ENCODE measurements at regions not wholly inside any gene's neighbourhood (a gene's known extent, or its start where the extent isn't known, plus 50 kb on each side); places are given as distances from the start of the nearest gene placed in this dataset.

DNA sequence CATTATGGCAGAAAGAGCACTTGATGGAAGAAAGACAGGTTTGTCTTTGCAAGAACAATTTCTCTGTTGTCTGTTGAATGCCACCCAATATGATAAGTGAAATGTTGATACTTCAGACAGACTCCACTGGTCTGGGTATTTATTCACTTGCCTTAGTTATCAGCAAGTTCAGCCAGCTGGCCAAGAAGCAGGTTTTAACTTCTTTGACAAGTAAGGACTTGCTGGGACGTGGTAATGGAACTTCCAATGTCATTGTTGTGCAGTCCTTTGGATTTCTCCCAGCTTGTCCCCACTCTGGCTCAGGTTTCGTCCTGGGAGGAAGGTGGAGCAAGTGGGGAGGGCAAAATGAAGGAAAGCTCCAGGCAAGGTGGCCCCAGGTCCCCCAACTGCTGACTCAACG lies 497.4 kb downstream of the RPS24 start:
- no peaks in the 10 kb centered on the region; the same call in 1 of the 2 replicates for H3K27me3 ChIP-seq (ENCODE audit: control insufficient read depth, insufficient read depth, low read length)
- H3K36me3 ChIP-seq (replicated peaks; ENCODE audit: control insufficient read depth, insufficient read depth, low read length), result no peaks in the 10 kb centered on the region
- DNase-seq, result no peak
- H3K4me3 ChIP-seq (ENCODE audit: insufficient read depth, low read depth, low read length), result no peak overlapping the region

DNA sequence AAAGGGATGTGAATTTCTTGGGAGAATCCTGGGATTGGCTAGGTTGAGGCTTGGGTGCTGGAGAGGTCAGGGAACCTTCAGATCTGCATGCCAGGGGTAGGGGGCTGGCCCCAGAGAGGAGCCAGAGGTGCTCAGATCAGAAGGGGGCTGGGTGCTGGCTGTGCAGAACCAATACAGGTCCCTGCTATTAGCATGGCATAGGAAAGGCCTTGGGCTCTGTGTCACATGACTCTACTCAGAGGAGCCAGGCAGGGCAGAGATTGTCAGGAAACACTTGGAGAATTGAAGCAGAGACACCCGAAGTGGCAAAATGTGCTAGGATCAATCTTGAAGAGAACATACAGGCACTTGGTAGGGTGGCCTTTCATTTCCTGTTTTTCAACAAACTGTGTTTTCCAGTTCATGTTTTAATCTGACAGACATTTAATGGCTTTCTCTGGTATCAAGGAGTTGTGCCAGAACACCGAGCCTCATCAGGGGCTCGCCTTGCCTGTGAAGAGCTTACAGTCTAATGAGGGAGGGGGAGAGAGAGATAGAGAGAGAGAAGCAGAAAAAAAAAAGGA lies 498.9 kb downstream of the RPS24 start:
- Histone ChIP-seq H3K4me3 (ENCODE audit: insufficient read depth, low read depth, low read length) (no peak overlapping the region), H3K36me3 (replicated peaks; ENCODE audit: control insufficient read depth, insufficient read depth, low read length) (no peaks in the 10 kb centered on the region), H3K27me3 (ENCODE audit: control insufficient read depth, insufficient read depth, low read length) (no peaks in the 10 kb centered on the region; the same call in 1 of the 2 replicates)
- no peak for DNase-seq

DNA sequence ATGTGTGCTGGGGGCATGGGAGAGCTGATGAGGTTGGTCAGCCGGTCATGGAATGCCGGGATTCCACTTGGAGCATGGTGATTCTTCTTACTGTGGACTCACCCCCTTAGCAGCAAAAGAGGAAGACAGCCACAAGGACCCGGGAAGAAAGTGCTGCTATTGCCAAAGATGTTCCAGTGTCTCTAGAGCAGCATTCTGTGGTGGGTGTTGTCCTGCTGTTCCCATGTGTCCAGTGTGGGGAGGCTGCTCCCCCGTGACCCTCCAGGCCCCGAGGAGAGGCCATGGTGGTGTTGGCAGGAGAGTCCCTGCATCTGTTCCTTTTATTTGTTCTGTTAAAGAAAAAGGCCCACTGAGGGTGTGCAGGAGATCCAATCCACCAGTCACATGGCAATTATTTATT lies 499.4 kb downstream of the RPS24 start:
- Histone ChIP-seq H3K27me3 (ENCODE audit: control insufficient read depth, insufficient read depth, low read length) (no peaks in the 10 kb centered on the region; the same call in 1 of the 2 replicates), H3K4me3 (ENCODE audit: insufficient read depth, low read depth, low read length) (no peak overlapping the region), H3K36me3 (replicated peaks; ENCODE audit: control insufficient read depth, insufficient read depth, low read length) (no peaks in the 10 kb centered on the region)
- DNase-seq, result no peak

DNA sequence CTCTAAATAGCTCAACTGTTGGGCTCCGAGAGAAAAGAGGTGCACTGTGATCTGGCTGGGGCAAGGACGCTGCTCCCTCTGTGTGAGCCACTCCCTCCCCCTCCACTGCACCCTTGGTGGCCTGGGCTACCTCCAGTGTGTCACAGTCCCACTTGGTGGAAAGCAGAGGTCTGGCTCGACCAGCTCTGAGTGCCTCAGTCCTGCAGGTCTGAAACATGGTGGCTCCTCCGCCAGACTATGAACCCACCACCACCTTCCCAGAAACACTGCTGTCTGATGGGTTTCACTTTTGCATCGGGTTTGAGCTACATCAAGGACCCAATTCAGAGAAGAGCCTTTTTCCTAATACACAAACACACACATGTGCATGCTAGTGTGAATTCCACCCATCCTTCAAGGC lies 500.1 kb downstream of the RPS24 start:
- no peak overlapping the region for H3K4me3 ChIP-seq (ENCODE audit: insufficient read depth, low read depth, low read length)
- DNase-seq, result no peak
- no peaks in the 10 kb centered on the region for H3K36me3 ChIP-seq (replicated peaks; ENCODE audit: control insufficient read depth, insufficient read depth, low read length)
- H3K27me3 ChIP-seq (ENCODE audit: control insufficient read depth, insufficient read depth, low read length), result no peaks in the 10 kb centered on the region; the same call in 1 of the 2 replicates

DNA sequence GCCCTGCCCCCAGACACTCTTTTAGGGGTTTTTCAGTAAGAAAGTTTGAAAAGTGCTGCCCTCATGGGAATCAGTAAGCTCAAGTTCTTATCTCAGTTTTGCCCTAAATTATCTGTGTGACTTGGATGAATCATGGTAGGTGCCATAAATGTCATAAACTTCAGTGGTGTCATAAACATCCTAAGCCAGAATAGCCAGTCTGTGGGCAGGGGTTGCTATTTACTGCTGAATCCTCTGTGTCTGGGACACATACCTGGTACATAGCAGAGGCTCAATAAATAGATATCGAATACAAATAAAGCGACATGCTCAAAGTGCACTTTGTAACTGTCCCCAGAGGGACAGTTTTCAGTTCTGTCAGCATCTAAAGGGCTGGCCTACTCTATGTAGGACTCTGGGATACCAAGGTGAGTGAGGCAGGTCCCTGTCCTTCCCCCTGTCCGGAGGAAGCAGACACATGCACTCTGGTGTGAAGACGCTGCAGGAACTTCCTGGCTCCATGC lies 502.1 kb downstream of the RPS24 start:
- DNase-seq, result no peak
- Histone ChIP-seq H3K27me3 (ENCODE audit: control insufficient read depth, insufficient read depth, low read length) (no peaks in the 10 kb centered on the region; the same call in 1 of the 2 replicates), H3K36me3 (replicated peaks; ENCODE audit: control insufficient read depth, insufficient read depth, low read length) (no peaks in the 10 kb centered on the region), H3K4me3 (ENCODE audit: insufficient read depth, low read depth, low read length) (no peak overlapping the region)

DNA sequence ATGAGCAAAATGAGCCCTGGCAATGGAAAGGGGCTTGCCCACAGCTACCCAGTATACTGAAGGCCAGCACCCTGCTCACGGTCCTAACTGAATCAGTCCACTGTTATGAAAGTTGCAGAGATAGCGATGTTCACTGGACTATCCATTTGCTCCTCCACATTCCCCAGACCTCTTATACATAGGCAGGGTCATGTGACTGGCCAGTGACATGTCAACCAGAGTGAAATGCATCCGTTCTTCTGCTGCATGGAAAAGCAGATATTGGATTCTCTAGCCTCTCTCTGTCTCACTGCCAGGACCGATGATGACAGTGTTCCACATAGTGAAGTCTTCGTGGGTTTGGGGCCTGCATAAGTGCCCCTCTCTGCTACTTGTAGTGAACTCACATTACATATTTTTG lies 503.4 kb downstream of the RPS24 start:
- H3K36me3 ChIP-seq (replicated peaks; ENCODE audit: control insufficient read depth, insufficient read depth, low read length), result no peaks in the 10 kb centered on the region
- no peak for DNase-seq
- H3K4me3 ChIP-seq (ENCODE audit: insufficient read depth, low read depth, low read length), result no peak overlapping the region
- H3K27me3 ChIP-seq (ENCODE audit: control insufficient read depth, insufficient read depth, low read length), result no peaks in the 10 kb centered on the region; the same call in 1 of the 2 replicates

DNA sequence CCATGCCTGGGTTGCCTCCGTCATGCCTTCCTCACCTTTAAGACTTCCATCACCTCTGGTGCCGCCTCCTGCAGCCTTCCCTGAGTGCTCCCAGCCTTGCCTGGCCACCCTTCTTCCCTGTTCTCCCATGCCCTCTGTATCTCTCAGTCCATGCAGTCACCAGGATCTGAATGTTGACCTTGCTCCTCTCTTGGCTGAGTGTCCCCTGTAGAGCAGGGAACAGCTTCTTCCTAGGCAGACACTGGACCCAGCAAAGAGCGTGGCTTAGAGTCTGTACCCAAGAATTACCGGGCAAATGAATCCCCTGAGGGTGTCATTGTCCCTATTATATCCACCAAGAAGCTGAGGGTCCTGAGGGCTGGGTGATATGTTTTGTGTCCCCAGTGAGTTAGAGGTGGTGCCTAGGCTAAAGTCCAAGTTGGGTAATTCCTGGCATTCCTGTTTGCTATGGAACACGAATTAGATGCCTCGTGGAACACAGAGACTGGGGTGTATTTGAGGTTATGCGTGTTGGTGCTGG lies 505.6 kb downstream of the RPS24 start:
- DNase-seq, result no peak
- Histone ChIP-seq H3K27me3 (ENCODE audit: control insufficient read depth, insufficient read depth, low read length) (no peaks in the 10 kb centered on the region; the same call in 1 of the 2 replicates), H3K4me3 (ENCODE audit: insufficient read depth, low read depth, low read length) (no peak overlapping the region), H3K36me3 (replicated peaks; ENCODE audit: control insufficient read depth, insufficient read depth, low read length) (no peaks in the 10 kb centered on the region)

DNA sequence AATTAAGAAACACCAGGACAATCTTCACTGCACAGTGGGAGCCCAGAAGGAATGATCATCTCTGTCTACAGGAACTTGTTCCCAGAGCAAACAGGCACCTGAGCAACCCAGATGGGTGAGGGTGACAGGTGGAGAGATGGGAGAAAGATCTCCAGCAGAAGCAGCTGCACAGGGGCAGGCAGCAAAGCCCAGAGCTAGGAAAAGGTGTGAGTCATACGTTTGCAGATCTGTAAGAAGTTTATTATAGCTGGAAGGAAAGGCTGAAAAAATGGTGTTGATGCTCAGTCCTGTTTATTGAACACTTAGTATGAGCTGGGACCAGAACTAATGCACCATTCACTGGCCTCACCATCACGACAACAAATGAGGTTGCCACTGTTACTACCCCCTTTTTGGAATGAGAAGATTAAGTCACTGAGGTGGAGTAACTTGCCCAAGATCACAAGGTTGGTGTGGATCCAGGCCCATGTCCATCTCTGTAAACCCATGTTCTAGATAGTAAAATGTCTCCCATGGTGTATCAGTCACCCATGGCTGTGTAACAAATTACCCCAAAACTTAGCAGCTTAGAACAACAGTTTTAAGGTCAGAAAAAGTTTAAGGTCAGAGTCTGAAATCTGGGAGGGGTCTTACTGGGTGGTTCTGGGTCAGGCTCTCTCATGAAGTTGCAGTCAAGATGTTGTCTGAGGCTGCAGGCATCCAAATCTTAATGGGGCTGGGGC lies 506.9 kb downstream of the RPS24 start:
- no peak overlapping the region for H3K4me3 ChIP-seq (ENCODE audit: insufficient read depth, low read depth, low read length)
- no peak for DNase-seq
- H3K36me3 ChIP-seq (replicated peaks; ENCODE audit: control insufficient read depth, insufficient read depth, low read length), result no peaks in the 10 kb centered on the region
- H3K27me3 ChIP-seq (ENCODE audit: control insufficient read depth, insufficient read depth, low read length), result no peaks in the 10 kb centered on the region; the same call in 1 of the 2 replicates

DNA sequence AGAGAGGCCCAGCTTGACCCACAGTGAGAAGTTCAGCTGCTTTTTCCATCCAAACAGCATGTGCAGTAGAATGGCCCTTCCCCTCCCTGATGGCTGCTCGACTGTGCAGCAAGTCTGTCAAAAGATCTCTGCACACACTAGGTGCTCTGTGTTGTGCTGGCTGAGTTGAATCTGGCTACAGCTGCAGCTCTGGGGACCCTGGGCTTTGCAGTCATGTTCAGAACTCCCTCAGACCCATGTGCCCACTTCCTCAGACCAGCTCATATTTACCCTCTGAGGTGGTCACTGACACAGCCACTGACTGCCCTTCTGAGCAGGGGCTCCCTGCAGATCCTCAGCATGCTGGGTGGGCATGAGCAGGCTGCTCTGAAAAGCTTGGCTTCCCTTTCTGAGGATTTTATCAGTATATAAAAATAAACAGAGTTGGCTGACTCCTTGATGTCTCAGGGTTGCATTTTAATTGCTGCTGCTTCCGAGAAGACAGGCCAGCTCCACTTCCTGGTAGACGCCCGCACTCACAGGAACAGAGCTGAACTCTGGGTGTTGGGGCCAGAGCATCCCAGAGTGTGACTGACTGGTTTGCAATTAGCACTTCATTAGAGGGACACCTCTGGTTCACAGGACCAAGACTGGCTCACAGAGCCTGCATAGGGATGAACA lies 507.9 kb downstream of the RPS24 start:
- no peak for DNase-seq
- no peak overlapping the region for H3K4me3 ChIP-seq (ENCODE audit: insufficient read depth, low read depth, low read length)
- no peaks in the 10 kb centered on the region for H3K36me3 ChIP-seq (replicated peaks; ENCODE audit: control insufficient read depth, insufficient read depth, low read length)
- H3K27me3 ChIP-seq (ENCODE audit: control insufficient read depth, insufficient read depth, low read length), result no peaks in the 10 kb centered on the region; the same call in 1 of the 2 replicates

DNA sequence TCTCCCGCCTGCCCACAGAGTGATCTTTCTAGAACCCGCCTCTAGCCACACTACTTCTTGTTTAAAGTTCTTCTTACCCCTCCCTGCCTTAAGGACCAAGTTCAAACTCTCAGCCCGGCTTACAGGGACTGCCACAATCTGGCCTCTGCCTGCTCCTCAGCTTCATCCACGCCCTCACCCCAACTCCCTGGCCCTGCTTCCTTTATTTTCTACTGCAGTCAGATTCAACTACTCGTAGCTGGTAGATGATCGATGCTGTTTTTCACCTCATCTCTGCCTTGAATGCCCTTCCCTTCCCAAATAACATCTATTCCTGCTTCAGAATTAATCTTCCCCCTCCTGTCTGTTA lies 508.5 kb downstream of the RPS24 start:
- Histone ChIP-seq H3K27me3 (ENCODE audit: control insufficient read depth, insufficient read depth, low read length) (no peaks in the 10 kb centered on the region; the same call in 1 of the 2 replicates), H3K36me3 (replicated peaks; ENCODE audit: control insufficient read depth, insufficient read depth, low read length) (no peaks in the 10 kb centered on the region), H3K4me3 (ENCODE audit: insufficient read depth, low read depth, low read length) (no peak overlapping the region)
- no peak for DNase-seq

DNA sequence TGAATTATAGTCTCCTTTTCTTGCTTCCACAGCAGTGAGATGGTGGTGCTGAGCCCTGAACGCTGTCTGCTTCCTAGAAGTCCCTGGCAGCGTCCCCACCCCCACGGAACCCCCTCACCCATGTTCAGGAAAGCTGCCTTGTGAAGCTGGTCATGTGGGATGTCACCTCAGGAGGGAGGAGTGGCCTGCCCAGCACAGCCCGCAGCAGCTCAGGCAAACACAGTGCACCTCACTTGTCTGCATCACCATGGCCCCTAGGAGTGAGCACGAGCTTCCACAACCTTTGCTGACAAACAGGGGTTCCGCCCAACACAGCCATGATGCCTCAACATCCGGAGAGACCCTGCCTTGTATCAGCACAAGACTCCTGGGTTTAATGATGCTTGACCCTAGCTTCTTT lies 508.9 kb downstream of the RPS24 start:
- no peak for DNase-seq
- no peak overlapping the region for H3K4me3 ChIP-seq (ENCODE audit: insufficient read depth, low read depth, low read length)
- H3K36me3 ChIP-seq (replicated peaks; ENCODE audit: control insufficient read depth, insufficient read depth, low read length), result no peaks in the 10 kb centered on the region
- H3K27me3 ChIP-seq (ENCODE audit: control insufficient read depth, insufficient read depth, low read length), result no peaks in the 10 kb centered on the region; the same call in 1 of the 2 replicates

DNA sequence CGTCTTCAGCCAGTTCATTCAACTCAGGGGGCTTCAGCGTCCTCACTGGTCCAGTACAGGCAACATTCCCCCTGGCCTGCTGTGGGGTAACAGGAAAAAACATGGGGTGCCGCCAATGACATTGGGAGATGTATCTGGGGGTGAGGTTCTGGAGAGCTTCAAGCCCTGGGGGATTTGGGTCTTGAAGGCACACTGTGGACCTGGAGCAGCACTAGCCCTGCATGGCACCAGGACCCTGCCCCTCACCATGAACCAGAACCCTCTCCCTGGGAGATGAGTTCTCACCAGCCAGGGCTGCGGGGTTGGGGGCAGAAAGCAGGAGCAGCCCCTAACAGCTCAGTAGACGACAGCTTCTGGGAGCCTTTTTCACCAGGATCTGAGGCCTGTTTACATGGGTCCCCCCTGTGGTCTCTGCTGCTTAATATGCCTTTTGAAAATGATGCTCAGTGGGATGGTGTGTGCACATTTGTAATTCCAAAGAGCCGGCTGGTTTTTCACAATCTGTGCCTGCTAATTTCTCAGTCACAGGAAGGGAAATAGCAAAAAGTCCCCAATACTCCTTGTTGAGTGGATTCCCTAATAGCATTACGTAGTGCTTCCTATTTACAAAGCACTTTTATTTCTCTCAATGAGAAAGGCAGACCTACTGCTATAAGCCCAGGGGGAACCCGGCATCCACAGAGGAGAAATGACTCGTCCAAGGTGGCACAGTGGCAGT lies 509.5 kb downstream of the RPS24 start:
- Histone ChIP-seq H3K27me3 (ENCODE audit: control insufficient read depth, insufficient read depth, low read length) (no peaks in the 10 kb centered on the region; the same call in 1 of the 2 replicates), H3K36me3 (replicated peaks; ENCODE audit: control insufficient read depth, insufficient read depth, low read length) (no peaks in the 10 kb centered on the region)

DNA sequence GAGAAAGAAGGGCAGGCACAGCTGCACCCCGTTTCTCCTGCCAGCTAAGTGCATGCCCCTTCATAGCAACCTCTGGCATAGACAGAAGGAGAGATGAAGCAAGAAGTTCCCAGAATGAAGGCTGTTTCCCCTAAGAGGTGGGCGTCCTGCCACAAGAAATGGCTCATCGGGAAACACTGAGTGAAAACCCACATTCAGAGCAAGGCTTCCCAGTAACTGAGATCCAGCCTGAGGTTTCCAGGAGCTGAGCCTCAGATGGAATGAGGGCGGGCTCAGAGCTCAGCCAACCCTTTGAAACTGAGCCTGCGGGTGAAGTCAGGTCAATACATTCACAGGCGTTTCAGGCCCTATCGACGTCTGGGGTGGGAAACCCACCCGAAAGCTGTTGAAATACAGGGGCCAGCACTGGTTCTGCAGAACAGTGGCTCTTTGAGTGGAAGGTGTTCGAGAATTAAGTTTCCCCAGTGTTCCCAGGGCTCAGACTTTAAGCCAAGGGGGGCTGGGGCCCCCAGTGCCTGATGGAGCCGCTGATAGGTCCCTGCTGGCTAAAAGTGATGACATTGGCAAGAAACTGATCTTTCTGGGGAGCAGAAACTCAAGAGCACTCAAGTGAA lies 510.2 kb downstream of the RPS24 start:
- H3K4me3 ChIP-seq (ENCODE audit: insufficient read depth, low read depth, low read length), result no peak overlapping the region
- no peak for DNase-seq
- H3K36me3 ChIP-seq (replicated peaks; ENCODE audit: control insufficient read depth, insufficient read depth, low read length), result no peaks in the 10 kb centered on the region
- H3K27me3 ChIP-seq (ENCODE audit: control insufficient read depth, insufficient read depth, low read length), result no peaks in the 10 kb centered on the region; the same call in none of the 2 replicates

More for the DNA sequence above, 509.5 kb downstream of the RPS24 start:
- DNase-seq, result no peak
- no peak overlapping the region for H3K4me3 ChIP-seq (ENCODE audit: insufficient read depth, low read depth, low read length)

Measured in H7 (cell line).